GM12875 (cell line): ENCODE measurements at regions not wholly inside any gene's neighbourhood (a gene's known extent, or its start where the extent isn't known, plus 50 kb on each side); places are given as distances from the start of the nearest gene placed in this dataset.

Experiments
- H3K4me3 ChIP-seq: one replicate; pipeline ENCODE4 v1.5.1; 2011; ENCODE audit warnings: low read depth, low read length, control low read depth
- TF ChIP-seq, protein P1 (sequence below): IDR thresholded peaks from 2 replicates; pipeline ENCODE4 v1.5.1; 2011; ENCODE audit warnings: low read depth, mild to moderate bottlenecking, control low read depth, inconsistent platforms, low read length, moderate library complexity, borderline replicate concordance; ENCODE audit not compliant: insufficient read depth

- TF ChIP-seq, protein P1, sequence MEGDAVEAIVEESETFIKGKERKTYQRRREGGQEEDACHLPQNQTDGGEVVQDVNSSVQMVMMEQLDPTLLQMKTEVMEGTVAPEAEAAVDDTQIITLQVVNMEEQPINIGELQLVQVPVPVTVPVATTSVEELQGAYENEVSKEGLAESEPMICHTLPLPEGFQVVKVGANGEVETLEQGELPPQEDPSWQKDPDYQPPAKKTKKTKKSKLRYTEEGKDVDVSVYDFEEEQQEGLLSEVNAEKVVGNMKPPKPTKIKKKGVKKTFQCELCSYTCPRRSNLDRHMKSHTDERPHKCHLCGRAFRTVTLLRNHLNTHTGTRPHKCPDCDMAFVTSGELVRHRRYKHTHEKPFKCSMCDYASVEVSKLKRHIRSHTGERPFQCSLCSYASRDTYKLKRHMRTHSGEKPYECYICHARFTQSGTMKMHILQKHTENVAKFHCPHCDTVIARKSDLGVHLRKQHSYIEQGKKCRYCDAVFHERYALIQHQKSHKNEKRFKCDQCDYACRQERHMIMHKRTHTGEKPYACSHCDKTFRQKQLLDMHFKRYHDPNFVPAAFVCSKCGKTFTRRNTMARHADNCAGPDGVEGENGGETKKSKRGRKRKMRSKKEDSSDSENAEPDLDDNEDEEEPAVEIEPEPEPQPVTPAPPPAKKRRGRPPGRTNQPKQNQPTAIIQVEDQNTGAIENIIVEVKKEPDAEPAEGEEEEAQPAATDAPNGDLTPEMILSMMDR, result no peak
- no peak overlapping the region for H3K4me3 ChIP-seq
These were observed 303.5 kb upstream of the KAZN start for GRCh38 chr1:14294860-14295536.

GRCh38 chr1:14296795-14297194 lies 301.7 kb upstream of the KAZN start:
- TF ChIP-seq, protein P1, result no peak
- H3K4me3 ChIP-seq, result no peak overlapping the region

DNA sequence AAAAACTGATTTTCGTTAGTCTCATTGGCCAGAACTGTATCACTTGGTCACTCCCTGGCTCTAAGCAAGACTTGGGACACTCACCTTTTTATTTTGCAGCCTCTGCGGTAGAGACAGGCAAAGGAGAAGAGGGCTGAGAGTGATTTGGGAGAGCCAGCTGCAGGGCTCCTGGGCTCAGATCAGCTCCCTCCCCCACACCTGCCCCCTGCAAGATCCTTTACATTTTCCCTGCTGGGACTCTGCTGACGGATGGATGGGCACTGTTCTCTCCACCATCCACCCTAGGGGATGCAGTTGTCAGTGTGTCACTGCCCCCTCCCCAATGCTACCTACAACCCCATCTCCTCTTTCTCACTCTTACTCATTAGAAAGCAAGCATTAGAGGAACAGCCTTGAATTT lies 301.1 kb upstream of the KAZN start:
- H3K4me3 ChIP-seq, result no peak overlapping the region
- TF ChIP-seq, protein P1, result no peak

DNA sequence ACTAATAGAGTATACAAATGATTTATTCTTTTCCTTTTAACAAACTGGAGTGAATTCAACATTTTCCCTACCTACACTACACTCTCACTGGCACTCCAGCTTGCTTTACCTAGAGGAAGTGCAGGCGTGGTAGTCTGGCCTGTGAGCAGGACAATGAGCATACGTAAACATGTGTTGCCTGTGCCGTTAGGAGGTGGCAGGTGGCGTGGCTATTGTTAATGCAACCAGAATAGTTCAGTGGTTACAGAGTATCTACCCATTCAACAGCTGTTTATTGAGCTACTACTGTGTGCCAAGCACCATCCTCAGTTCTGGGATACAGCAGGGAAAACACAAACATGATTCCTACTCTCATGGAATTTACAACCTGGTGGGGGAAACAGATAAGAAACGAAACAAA lies 299.7 kb upstream of the KAZN start:
- TF ChIP-seq, protein P1, result no peak
- H3K4me3 ChIP-seq, result no peak overlapping the region

GRCh38 chr1:14300991-14301703 lies 297.3 kb upstream of the KAZN start:
- no peak overlapping the region for H3K4me3 ChIP-seq
- TF ChIP-seq, protein P1, result no peak

DNA sequence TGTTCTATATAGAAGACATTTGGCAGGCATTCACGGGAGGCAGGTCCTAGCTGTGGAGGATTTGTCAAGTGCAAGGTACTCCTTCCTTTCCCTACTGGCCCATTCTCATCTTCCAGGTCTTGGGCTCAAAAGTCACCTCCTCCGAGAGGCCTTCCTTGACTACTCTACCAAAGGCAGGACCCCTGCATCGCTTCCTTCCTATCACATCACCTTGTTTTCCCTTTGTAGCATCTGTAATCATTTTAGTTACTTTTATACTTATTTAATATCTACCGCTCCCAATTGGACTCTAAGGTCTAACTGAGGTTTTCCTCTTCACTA lies 296.8 kb upstream of the KAZN start:
- TF ChIP-seq, protein P1, result no peak
- H3K4me3 ChIP-seq, result no peak overlapping the region

DNA sequence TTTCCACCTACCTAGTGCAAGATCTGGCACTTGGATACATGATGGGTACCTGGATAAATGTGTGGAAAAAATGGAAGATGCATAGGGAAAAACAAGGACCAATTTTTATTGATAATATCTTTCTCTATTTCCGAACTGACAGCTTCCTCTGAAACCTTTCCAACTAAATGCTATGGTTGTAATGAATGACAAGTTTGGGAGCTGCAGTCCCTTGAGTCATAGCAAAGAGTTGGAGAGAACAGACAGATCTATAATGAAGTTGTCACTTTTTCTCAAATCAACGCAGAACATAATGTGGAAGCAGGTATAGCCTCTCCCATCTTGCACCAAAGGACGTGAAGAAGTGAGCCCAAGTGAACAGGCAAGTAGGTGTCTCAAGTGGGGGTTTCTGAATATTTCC lies 296.5 kb upstream of the KAZN start:
- TF ChIP-seq, protein P1, result no peak
- no peak overlapping the region for H3K4me3 ChIP-seq
